GM18502 (cell line): ENCODE measurements at regions not wholly inside any gene's neighbourhood (a gene's known extent, or its start where the extent isn't known, plus 50 kb on each side); places are given as distances from the start of the nearest gene placed in this dataset.

Experiments used
- ATAC-seq: cut with Tn5 transposase; IDR thresholded peaks from one replicate; pipeline ENCODE4 v1.9.1; 2021; ENCODE audit warnings: mild to moderate bottlenecking; ENCODE audit not compliant: unreplicated experiment, poor library complexity

- ATAC-seq: no peak
These were observed 1095.1 kb downstream of the GALC start for GRCh38 chr14:86897704-86898513.

- no peak for ATAC-seq
These were observed 1095.8 kb downstream of the GALC start for GRCh38 chr14:86897224-86897623.

- ATAC-seq: no peak
These were observed 1096.3 kb downstream of the GALC start for GRCh38 chr14:86896701-86897100.

- no peak for ATAC-seq
These were observed 1100.6 kb downstream of the GALC start for GRCh38 chr14:86892152-86892956.

DNA sequence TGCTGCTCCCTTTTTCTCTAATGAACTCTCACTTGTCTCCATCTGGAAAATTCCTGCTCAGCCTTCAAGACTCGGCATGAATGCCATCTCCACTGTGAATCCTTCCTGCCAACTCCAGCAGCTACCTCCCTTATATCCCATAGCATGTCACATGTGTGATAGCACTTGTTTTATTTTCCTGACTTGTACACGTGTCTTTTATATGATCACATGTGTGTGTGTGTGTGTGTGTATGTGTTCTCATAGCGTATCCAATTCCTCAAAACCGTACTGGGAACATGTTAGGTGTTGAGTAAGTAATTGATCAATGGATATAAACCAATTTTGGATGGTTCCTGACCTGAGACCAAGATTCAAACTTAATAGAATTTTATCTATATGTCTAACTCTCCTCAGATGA lies 1107.7 kb downstream of the GALC start:
- no peak for ATAC-seq

GRCh38 chr14:86884498-86884897 lies 1108.5 kb downstream of the GALC start:
- ATAC-seq: no peak

GRCh38 chr14:86882818-86883217 lies 1110.2 kb downstream of the GALC start:
- no peak for ATAC-seq

DNA sequence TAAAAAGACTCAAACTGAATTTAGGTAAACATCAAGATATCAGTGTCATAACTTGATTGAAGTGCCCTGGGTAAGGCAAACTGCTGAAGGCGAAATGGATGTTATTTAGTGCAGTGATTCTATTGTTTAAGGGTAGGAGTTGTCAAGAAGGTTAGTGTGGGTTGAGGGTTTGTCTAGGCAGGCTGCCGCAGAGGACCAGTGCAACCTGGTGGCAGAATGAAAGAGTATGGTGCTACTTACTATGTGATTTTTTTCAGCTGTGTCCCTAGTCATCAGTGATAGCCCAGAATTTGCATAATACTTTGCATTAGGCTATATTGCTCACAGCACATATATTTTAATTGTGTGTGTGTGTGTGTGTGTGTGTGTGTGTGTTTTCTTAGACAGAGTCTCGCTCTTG lies 1127.0 kb downstream of the GALC start:
- ATAC-seq: no peak

DNA sequence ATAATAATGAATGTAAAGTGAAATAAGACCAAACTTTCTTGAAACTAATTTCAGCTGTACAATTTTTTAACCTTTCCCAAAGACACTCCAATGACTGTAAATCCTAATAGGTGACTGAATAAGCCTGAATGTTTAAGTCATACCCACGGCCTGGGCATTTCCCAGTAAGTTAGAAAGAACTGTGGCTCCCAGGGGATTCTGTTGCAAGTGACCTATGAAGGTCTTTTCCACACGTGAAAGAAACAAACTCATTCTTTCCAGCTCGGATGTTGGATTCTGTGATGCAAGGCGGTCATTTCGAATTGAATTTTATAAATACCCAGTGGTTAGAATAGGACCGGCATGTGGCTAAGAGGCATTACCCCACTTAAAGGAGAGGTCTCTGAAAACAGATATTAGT lies 1134.4 kb downstream of the GALC start:
- ATAC-seq: no peak

- no peak for ATAC-seq
These were observed 1135.0 kb downstream of the GALC start for GRCh38 chr14:86858031-86858430.

- ATAC-seq: no peak
These were observed 1140.5 kb downstream of the GALC start for GRCh38 chr14:86852530-86852929.

DNA sequence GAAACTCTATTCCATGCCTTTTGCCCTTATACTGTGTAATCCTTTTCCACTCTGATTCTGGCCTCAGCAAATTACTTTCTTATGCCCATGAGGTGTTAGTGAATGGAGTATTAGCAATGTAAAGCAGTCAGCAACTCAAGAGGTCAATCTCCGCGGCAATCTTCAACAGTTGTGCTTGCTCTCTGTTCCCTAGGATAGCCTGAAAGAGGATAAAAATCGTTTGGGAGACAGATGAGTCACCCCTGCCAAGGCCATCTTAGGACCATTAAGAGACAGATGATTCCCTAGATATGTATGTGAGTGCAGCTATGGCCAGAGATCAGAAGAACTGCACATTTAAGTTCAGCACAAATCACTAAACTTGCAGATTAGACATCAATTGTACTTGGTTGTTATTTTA lies 1145.8 kb downstream of the GALC start:
- no peak for ATAC-seq

- no peak for ATAC-seq
These were observed 1154.6 kb downstream of the GALC start for GRCh38 chr14:86838363-86838762.

DNA sequence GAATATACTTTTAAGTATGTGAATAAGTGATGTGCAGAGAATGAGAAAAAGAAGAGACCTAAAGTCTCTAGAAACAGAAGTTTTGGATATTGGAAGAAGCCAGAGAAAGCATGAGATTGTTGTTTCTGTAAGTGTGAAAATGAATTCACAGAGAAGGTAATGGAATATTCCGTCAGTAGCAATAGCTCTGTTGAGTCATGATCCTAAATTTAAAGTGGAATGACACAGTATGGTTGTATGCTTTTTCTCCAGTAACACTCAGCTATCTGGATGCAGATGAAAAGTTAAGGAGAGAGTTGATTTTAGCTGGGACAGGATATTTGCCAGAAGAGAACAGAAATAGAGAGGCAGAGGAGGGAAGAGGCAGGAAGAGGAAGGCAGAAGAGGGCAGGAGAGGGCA lies 1166.3 kb downstream of the GALC start:
- no peak for ATAC-seq

DNA sequence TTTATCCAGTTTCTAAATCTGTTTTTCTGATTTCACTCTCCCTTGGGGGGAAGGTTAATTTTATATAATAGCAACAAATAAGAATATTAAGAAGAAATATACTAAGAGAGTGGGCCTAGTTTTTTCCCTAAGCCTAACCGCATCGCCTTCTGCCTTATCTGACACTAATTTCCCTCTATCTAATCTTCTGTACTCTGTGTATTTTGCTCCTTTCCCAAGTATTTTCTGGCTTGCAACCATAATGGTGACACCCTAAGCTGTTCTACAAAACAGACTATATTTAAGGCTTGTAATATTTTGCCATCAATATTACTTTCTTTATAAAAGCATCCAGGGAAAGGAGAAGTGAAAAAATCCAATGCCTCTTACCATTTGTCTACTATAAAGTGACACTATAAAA lies 1168.8 kb downstream of the GALC start:
- ATAC-seq: no peak

GRCh38 chr14:86823581-86823980 lies 1169.4 kb downstream of the GALC start:
- no peak for ATAC-seq

- no peak for ATAC-seq
These were observed 1177.6 kb downstream of the GALC start for GRCh38 chr14:86815341-86815740.

GRCh38 chr14:86802726-86803125 lies 1190.3 kb downstream of the GALC start:
- no peak for ATAC-seq

GRCh38 chr14:86799244-86799647 lies 1193.7 kb downstream of the GALC start:
- no peak for ATAC-seq

DNA sequence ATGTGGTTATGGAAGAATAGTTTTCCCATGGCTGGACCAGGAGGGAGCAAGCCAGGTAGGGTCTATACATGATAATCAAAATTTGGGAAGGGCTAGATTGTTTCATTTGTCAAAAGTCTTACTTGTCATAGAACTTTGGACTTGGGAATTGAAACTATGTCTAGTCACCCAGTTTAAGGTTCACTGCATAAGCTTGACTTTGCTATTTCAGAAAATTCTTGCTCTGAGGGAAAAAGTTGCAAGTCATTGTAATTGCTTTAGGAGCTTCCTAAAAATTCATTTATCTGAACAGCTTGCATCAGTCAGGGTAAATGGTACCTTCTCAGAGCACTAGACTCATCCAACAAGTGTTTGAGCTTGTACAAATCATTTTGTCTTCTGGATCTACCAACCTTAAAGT lies 1194.7 kb downstream of the GALC start:
- ATAC-seq: no peak

DNA sequence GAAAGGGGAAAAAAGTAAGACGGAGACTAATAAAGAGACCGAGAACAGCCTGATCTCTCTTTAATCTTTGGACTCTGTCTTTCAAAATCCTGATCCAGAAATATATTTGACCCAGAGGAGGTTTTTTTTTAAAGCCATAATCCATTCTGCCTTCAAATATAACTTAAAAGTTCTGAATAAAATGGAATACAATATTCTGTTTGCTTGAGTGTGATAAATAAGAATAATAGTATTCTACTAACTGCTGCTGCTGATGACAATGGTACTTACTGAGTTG lies 1196.0 kb downstream of the GALC start:
- no peak for ATAC-seq
